Neural progenitor cell (in vitro differentiated cells): ENCODE measurements at regions not wholly inside any gene's neighbourhood (a gene's known extent, or its start where the extent isn't known, plus 50 kb on each side); places are given as distances from the start of the nearest gene placed in this dataset.

Experiments
- DNase-seq: peaks from one replicate; pipeline ENCODE4 v3.0.0-alpha.2; 2016; ENCODE audit warnings: low spot score
- H2AFZ ChIP-seq: fragments of 200-600 bp; sonication (generic); replicated peaks from 2 replicates; pipeline ENCODE4 v1.6.1; 2016; ENCODE audit warnings: antibody characterized with exemption
- H3F3A ChIP-seq: fragments of 200-600 bp; sonication (generic); 2 replicates; pipeline ENCODE4 v1.6.1; 2016; ENCODE audit warnings: antibody characterized with exemption, low read depth
- H3K27ac ChIP-seq: fragments of 200-600 bp; sonication (generic); 2 replicates; pipeline ENCODE4 v1.5.1; 2016; ENCODE audit warnings: mild to moderate bottlenecking
- H3K27me3 ChIP-seq: fragments of 200-600 bp; sonication (generic); 2 replicates; pipeline ENCODE4 v1.6.1; 2016; ENCODE audit warnings: mild to moderate bottlenecking, moderate library complexity
- H3K36me3 ChIP-seq: fragments of 200-600 bp; sonication (generic); 2 replicates; pipeline ENCODE4 v1.5.1; 2016
- H3K4me1 ChIP-seq: fragments of 200-600 bp; sonication (generic); 2 replicates; pipeline ENCODE4 v1.6.1; 2016; ENCODE audit warnings: mixed run types
- H3K4me2 ChIP-seq: fragments of 200-600 bp; sonication (generic); 2 replicates; pipeline ENCODE4 v1.6.1; 2016
- H3K4me3 ChIP-seq: fragments of 200-600 bp; sonication (generic); 2 replicates; pipeline ENCODE4 v1.5.1; 2016
- H3K79me2 ChIP-seq: fragments of 200-600 bp; sonication (generic); 2 replicates; pipeline ENCODE4 v1.6.1; 2016; ENCODE audit warnings: low read depth
- H3K9ac ChIP-seq: fragments of 200-600 bp; sonication (generic); 2 replicates; pipeline ENCODE4 v1.6.1; 2016
- H3K9me3 ChIP-seq: fragments of 200-600 bp; sonication (generic); 2 replicates; pipeline ENCODE4 v1.5.1; 2016; ENCODE audit warnings: low read depth
- H4K20me1 ChIP-seq: fragments of 200-600 bp; sonication (generic); 2 replicates; pipeline ENCODE4 v1.6.1; 2016; ENCODE audit warnings: low read depth
- H3K27ac Mint-ChIP-seq: 3 replicates; pipeline ENCODE4 v1.8.0; 2021; ENCODE audit warnings: mixed read lengths
- H3K27me3 Mint-ChIP-seq: 2 replicates; pipeline ENCODE4 v1.8.0; 2022; ENCODE audit warnings: low read depth, mild to moderate bottlenecking, inconsistent platforms, moderate library complexity, mixed read lengths; ENCODE audit not compliant: insufficient read depth
- H3K36me3 Mint-ChIP-seq: 3 replicates; pipeline ENCODE4 v1.8.0; 2021; ENCODE audit warnings: mixed read lengths
- H3K4me1 Mint-ChIP-seq: 3 replicates; pipeline ENCODE4 v1.8.0; 2021; ENCODE audit warnings: mixed read lengths
- H3K4me3 Mint-ChIP-seq: 3 replicates; pipeline ENCODE4 v1.8.0; 2021; ENCODE audit warnings: mild to moderate bottlenecking, moderate library complexity, mixed read lengths
- H3K9me3 Mint-ChIP-seq: 3 replicates; pipeline ENCODE4 v1.8.0; 2020; ENCODE audit warnings: mixed read lengths
- EZH2 ChIP-seq: fragments of 200-600 bp; sonication (generic); IDR thresholded peaks from 2 replicates; pipeline ENCODE4 v1.6.1; 2017; ENCODE audit warnings: antibody characterized with exemption, mild to moderate bottlenecking, moderate library complexity
- EZH2phosphoT487 ChIP-seq: fragments of 200-600 bp; sonication (generic); IDR thresholded peaks from 2 replicates; pipeline ENCODE4 v1.6.1; 2017; ENCODE audit warnings: antibody characterized with exemption
- TF ChIP-seq, protein P1 (sequence below): fragments of 200-600 bp; sonication (generic); IDR thresholded peaks from 2 replicates; pipeline ENCODE4 v1.5.1; 2017; ENCODE audit warnings: antibody characterized with exemption, mild to moderate bottlenecking

DNA sequence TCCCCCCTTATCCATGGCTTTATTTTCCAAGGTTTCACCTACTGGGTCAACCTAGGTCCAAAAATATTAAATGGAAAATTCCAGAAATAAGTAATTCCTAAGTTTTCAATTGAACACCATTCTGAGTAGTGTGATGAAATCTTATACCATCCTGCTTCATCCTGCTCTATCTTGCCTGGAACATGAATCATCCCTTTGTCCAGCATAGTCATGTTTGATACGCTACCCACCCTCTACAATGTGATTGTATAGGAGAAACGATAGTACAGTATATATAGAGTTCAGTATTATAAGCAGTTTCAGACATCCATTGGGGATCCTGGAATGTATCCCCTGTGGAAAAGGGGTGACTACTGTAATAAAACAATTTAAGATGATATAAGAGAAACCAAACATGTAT lies 62.2 kb downstream of the IFNG start:
- Histone ChIP-seq H3K4me3 (no peak overlapping the region), H3K4me1 (no peaks in the 10 kb centered on the region), H3K79me2 (no peaks in the 10 kb centered on the region), H3K9me3 (no peaks in the 10 kb centered on the region), H3F3A (no peaks in the 10 kb centered on the region), H4K20me1 (no peaks in the 10 kb centered on the region), H3K9ac (no peak overlapping the region), H2AFZ (no peak overlapping the region), H3K27me3 (no peaks in the 10 kb centered on the region), H3K27ac (no peak overlapping the region), H3K4me2 (no peak overlapping the region), H3K36me3 (no peaks in the 10 kb centered on the region)
- Mint-ChIP-seq H3K4me1 (no peaks in the 10 kb centered on the region), H3K36me3 (no peaks in the 10 kb centered on the region), H3K9me3 (no peaks in the 10 kb centered on the region), H3K27me3 (no peaks in the 10 kb centered on the region), H3K27ac (no peak overlapping the region), H3K4me3 (no peak overlapping the region)
- TF ChIP-seq EZH2: no peak
- TF ChIP-seq, protein P1, sequence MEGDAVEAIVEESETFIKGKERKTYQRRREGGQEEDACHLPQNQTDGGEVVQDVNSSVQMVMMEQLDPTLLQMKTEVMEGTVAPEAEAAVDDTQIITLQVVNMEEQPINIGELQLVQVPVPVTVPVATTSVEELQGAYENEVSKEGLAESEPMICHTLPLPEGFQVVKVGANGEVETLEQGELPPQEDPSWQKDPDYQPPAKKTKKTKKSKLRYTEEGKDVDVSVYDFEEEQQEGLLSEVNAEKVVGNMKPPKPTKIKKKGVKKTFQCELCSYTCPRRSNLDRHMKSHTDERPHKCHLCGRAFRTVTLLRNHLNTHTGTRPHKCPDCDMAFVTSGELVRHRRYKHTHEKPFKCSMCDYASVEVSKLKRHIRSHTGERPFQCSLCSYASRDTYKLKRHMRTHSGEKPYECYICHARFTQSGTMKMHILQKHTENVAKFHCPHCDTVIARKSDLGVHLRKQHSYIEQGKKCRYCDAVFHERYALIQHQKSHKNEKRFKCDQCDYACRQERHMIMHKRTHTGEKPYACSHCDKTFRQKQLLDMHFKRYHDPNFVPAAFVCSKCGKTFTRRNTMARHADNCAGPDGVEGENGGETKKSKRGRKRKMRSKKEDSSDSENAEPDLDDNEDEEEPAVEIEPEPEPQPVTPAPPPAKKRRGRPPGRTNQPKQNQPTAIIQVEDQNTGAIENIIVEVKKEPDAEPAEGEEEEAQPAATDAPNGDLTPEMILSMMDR: no peak
- TF ChIP-seq EZH2phosphoT487: no peak
- DNase-seq: no peak

DNA sequence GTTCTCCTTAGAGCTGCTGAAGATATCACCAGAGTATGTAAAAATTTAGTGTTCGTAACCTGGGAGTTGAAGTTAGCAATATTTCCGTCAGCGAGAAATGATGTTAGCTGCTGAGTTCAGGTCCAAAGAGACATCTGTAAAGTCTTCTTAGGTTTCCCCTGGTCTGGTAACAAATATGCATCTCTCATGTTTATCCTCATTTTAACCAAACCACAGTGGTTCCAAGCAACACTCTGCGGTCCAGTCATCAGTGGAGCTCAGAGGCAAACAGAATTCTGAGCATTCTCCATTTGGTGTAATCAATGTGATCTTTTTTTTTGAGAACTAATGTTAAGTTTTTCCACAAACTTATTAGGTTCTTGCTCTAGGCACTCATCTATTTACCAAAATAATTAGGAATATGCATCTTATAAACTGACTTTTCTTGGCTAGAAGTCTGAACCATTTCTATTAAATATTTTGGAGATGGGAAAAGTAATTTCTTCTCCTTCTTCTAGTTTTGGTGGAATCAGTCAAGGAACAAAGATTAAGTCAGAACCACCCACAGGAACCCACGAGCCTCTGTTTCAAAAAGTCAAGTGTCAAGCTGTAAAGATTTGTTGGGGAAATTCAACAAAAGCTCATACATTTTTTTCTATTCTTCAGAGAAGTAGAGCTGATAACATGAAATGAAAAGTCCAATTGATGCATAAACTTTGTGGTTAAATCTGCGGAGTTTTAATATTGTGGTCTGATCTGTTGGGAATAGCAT lies 64.7 kb downstream of the IFNG start:
- Mint-ChIP-seq H3K4me1 (no peaks in the 10 kb centered on the region), H3K36me3 (no peaks in the 10 kb centered on the region), H3K27me3 (no peaks in the 10 kb centered on the region), H3K27ac (no peak overlapping the region), H3K9me3 (peaks cover 2% of the 10 kb centered on the region), H3K4me3 (no peak overlapping the region)
- Histone ChIP-seq H3K4me2 (no peak overlapping the region), H3K27ac (no peak overlapping the region), H3K79me2 (no peaks in the 10 kb centered on the region), H3K9me3 (no peaks in the 10 kb centered on the region), H3F3A (no peaks in the 10 kb centered on the region), H2AFZ (no peak overlapping the region), H3K9ac (no peak overlapping the region), H4K20me1 (no peaks in the 10 kb centered on the region), H3K36me3 (no peaks in the 10 kb centered on the region), H3K27me3 (no peaks in the 10 kb centered on the region), H3K4me3 (no peak overlapping the region), H3K4me1 (no peaks in the 10 kb centered on the region)
- TF ChIP-seq EZH2: no peak
- TF ChIP-seq, protein P1: no peak
- TF ChIP-seq EZH2phosphoT487: no peak
- DNase-seq: no peak

DNA sequence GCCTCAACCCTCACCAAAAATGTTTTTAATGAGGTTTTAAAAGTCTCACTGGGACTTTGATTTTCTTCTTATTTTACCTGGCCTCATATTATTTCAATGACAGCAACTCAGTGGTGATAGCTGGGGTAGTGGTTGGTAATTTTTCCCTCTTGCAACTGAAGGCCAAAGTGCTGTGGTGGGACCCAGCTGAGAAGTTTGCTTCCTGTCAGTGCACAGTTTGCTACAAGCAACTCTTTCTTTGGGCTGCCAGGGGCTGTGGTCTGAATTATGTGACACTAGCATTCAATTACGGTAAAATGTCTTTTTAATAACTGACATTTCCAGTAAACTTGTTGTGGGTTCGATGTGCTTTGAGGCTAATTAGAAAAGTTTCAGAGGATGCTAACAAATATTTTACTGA lies 65.3 kb downstream of the IFNG start:
- Mint-ChIP-seq H3K27me3 (no peaks in the 10 kb centered on the region), H3K9me3 (peaks cover 4% of the 10 kb centered on the region), H3K4me3 (no peak overlapping the region), H3K4me1 (no peaks in the 10 kb centered on the region), H3K27ac (no peak overlapping the region), H3K36me3 (no peaks in the 10 kb centered on the region)
- TF ChIP-seq EZH2phosphoT487: no peak
- no peak for TF ChIP-seq EZH2
- TF ChIP-seq, protein P1: no peak
- H3K27ac ChIP-seq: no peak overlapping the region
- H3F3A ChIP-seq: no peaks in the 10 kb centered on the region
- H3K27me3 ChIP-seq: no peaks in the 10 kb centered on the region
- no peaks in the 10 kb centered on the region for H3K36me3 ChIP-seq
- no peaks in the 10 kb centered on the region for H3K4me1 ChIP-seq
- H3K9me3 ChIP-seq: no peaks in the 10 kb centered on the region
- H3K4me3 ChIP-seq: no peak overlapping the region
- no peaks in the 10 kb centered on the region for H3K79me2 ChIP-seq
- no peak overlapping the region for H3K4me2 ChIP-seq
- DNase-seq: no peak
- H2AFZ ChIP-seq: no peak overlapping the region
- no peaks in the 10 kb centered on the region for H4K20me1 ChIP-seq
- H3K9ac ChIP-seq: no peak overlapping the region
